ENCODE measurements at regions not wholly inside any gene's neighbourhood (a gene's known extent, or its start where the extent isn't known, plus 50 kb on each side); places are given as distances from the start of the nearest gene placed in this dataset.

- DNase-seq (ENCODE audit: low read depth in 1 of 2, low spot score in 1 of 2) (peak in 1 of 2 experiments; percentile 28), FAIRE-seq (no peak), ATAC-seq (no peak)
- H3K9me3 ChIP-seq = no peaks in the 10 kb centered on the region
- TF ChIP-seq SMC3 (IDR thresholded peaks at IDR 0.05) (peak; percentile 38; the same call in 2 of the 3 replicates), RAD21 (conservative IDR thresholded peaks at IDR 0.05 in 1 of 2, IDR thresholded peaks at IDR 0.05 in 1 of 2) (peak; percentile 25 to 50), EHF (CRISPR knock-in tag; IDR thresholded peaks at IDR 0.05) (no peak)
- no peaks in the 10 kb centered on the region for H3K4me1 ChIP-seq
- POLR2A ChIA-PET = no interaction called here
- H3K4me2 ChIP-seq = no peak overlapping the region
- no peak overlapping the region for H3K4me3 ChIP-seq
- H3K27ac ChIP-seq = no peak overlapping the region
- CTCF ChIA-PET = no interaction called here
Measured at GRCh38 chr13:69108486-69108885, 999.1 kb upstream of the ATXN8OS start.

DNA sequence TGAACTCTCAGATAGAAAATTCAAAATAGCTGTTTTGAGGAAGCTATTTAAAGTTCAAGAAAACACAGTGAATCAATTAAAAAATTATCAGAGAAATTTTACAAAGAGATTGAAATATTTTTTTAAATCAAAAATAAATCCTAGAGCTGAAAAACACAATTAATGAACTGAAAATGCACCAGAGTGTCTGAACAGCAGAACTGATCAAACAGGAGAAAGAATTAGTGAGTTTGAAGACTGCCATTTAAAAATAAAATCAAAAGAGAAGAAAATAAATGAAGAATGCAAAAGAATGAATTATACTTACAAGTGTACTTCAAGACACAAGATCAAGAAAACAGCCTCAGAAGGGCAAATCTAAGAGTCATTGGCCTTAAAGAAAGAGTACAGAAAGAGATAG, 1000.2 kb upstream of the ATXN8OS start:
- ATAC-seq (no peak), FAIRE-seq (no peak), DNase-seq (ENCODE audit: low read depth in 1 of 2, low spot score in 1 of 2) (no peak)
- Histone ChIP-seq H3K27ac (no peak overlapping the region), H3K4me2 (no peak overlapping the region), H3K9me3 (no peaks in the 10 kb centered on the region), H3K4me1 (no peaks in the 10 kb centered on the region), H3K4me3 (no peak overlapping the region)
- no peak for TF ChIP-seq NPAS2 (CRISPR knock-in tag; IDR thresholded peaks at IDR 0.05; ENCODE audit: borderline replicate concordance)
- no peak for TF ChIP-seq KDM1A (IDR thresholded peaks at IDR 0.05; ENCODE audit: low read depth)
- TF ChIP-seq ZC3H11A (IDR thresholded peaks at IDR 0.05) = no peak
- TF ChIP-seq ZNF302 (CRISPR knock-in tag; IDR thresholded peaks at IDR 0.05) = no peak
- no peak for TF ChIP-seq PBX3 (IDR thresholded peaks at IDR 0.05)
- TF ChIP-seq RFX5 (IDR thresholded peaks at IDR 0.05) = no peak
- TF ChIP-seq POLR2A (IDR thresholded peaks at IDR 0.05; ENCODE audit: low read length) = no peak
- TF ChIP-seq ATOH8 (CRISPR knock-in tag; IDR thresholded peaks at IDR 0.05; ENCODE audit: low read depth) = no peak
- no peak for TF ChIP-seq TFCP2L1 (CRISPR knock-in tag; IDR thresholded peaks at IDR 0.05)
- no peak for TF ChIP-seq PHF8 (IDR thresholded peaks at IDR 0.05; ENCODE audit: borderline replicate concordance, low read depth)
- TF ChIP-seq, protein P1, sequence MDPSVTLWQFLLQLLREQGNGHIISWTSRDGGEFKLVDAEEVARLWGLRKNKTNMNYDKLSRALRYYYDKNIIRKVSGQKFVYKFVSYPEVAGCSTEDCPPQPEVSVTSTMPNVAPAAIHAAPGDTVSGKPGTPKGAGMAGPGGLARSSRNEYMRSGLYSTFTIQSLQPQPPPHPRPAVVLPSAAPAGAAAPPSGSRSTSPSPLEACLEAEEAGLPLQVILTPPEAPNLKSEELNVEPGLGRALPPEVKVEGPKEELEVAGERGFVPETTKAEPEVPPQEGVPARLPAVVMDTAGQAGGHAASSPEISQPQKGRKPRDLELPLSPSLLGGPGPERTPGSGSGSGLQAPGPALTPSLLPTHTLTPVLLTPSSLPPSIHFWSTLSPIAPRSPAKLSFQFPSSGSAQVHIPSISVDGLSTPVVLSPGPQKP (IDR thresholded peaks at IDR 0.05; ENCODE audit: low read depth, low read length) = no peak
- TF ChIP-seq, protein P2, sequence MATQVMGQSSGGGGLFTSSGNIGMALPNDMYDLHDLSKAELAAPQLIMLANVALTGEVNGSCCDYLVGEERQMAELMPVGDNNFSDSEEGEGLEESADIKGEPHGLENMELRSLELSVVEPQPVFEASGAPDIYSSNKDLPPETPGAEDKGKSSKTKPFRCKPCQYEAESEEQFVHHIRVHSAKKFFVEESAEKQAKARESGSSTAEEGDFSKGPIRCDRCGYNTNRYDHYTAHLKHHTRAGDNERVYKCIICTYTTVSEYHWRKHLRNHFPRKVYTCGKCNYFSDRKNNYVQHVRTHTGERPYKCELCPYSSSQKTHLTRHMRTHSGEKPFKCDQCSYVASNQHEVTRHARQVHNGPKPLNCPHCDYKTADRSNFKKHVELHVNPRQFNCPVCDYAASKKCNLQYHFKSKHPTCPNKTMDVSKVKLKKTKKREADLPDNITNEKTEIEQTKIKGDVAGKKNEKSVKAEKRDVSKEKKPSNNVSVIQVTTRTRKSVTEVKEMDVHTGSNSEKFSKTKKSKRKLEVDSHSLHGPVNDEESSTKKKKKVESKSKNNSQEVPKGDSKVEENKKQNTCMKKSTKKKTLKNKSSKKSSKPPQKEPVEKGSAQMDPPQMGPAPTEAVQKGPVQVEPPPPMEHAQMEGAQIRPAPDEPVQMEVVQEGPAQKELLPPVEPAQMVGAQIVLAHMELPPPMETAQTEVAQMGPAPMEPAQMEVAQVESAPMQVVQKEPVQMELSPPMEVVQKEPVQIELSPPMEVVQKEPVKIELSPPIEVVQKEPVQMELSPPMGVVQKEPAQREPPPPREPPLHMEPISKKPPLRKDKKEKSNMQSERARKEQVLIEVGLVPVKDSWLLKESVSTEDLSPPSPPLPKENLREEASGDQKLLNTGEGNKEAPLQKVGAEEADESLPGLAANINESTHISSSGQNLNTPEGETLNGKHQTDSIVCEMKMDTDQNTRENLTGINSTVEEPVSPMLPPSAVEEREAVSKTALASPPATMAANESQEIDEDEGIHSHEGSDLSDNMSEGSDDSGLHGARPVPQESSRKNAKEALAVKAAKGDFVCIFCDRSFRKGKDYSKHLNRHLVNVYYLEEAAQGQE (IDR thresholded peaks at IDR 0.05) = no peak
- TF ChIP-seq USF2 (IDR thresholded peaks at IDR 0.05) = no peak
- TF ChIP-seq ZSCAN20 (CRISPR knock-in tag; IDR thresholded peaks at IDR 0.05) = no peak
- TF ChIP-seq CBX8 (IDR thresholded peaks at IDR 0.05) = no peak
- TF ChIP-seq CTCF (IDR thresholded peaks at IDR 0.05) = no peak
- TF ChIP-seq, protein P3, sequence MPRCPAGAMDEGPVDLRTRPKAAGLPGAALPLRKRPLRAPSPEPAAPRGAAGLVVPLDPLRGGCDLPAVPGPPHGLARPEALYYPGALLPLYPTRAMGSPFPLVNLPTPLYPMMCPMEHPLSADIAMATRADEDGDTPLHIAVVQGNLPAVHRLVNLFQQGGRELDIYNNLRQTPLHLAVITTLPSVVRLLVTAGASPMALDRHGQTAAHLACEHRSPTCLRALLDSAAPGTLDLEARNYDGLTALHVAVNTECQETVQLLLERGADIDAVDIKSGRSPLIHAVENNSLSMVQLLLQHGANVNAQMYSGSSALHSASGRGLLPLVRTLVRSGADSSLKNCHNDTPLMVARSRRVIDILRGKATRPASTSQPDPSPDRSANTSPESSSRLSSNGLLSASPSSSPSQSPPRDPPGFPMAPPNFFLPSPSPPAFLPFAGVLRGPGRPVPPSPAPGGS (IDR thresholded peaks at IDR 0.05) = no peak
- no peak for TF ChIP-seq NR3C1 (IDR thresholded peaks at IDR 0.05)
- ChIA-PET POLR2A (no interaction called here), CTCF (no interaction called here)
